Left ventricle myocardium inferior (tissue), 1 donor: ENCODE measurements at regions not wholly inside any gene's neighbourhood (a gene's known extent, or its start where the extent isn't known, plus 50 kb on each side); places are given as distances from the start of the nearest gene placed in this dataset.

Experiments used
- DNase-seq: peaks from one replicate; pipeline ENCODE4 v3.0.0-alpha.2; 2020
- H3K27ac ChIP-seq: fragments of 200-600 bp; replicated peaks from 2 replicates; pipeline ENCODE4 v1.8.0; 2021
- H3K27me3 ChIP-seq: fragments of 200-600 bp; 2 replicates; pipeline ENCODE4 v1.8.0; 2021; ENCODE audit warnings: low read depth
- H3K36me3 ChIP-seq: fragments of 200-600 bp; 2 replicates; pipeline ENCODE4 v1.8.0; 2021
- H3K4me1 ChIP-seq: fragments of 200-600 bp; 2 replicates; pipeline ENCODE4 v1.8.0; 2021
- H3K4me3 ChIP-seq: fragments of 200-600 bp; 2 replicates; pipeline ENCODE4 v1.8.0; 2021; ENCODE audit warnings: mild to moderate bottlenecking, moderate library complexity
- H3K9me3 ChIP-seq: fragments of 200-600 bp; replicated peaks from 2 replicates; pipeline ENCODE4 v1.8.0; 2021
- intact Hi-C: fragments of 100-400 bp; cut with micrococcal nuclease; formaldehyde crosslinking; loops from one replicate; pipeline ENCODE4 v1.11.0; 2022
- TF ChIP-seq, protein P1 (sequence below): fragments of 200-600 bp; IDR thresholded peaks from 2 replicates; pipeline ENCODE4 v1.8.0; 2021; ENCODE audit warnings: antibody characterized with exemption, mild to moderate bottlenecking, borderline replicate concordance
- donor health status: DM: no; HTN: yes; CAD: no; lungs with severe emphysema.

- Histone ChIP-seq H3K4me1 (no peaks in the 10 kb centered on the region), H3K27me3 (no peaks in the 10 kb centered on the region), H3K9me3 (no peaks in the 10 kb centered on the region), H3K36me3 (no peaks in the 10 kb centered on the region), H3K27ac (no peak overlapping the region), H3K4me3 (no peak overlapping the region)
- intact Hi-C loops = no loop called here
- no peak for DNase-seq
- TF ChIP-seq, protein P1, sequence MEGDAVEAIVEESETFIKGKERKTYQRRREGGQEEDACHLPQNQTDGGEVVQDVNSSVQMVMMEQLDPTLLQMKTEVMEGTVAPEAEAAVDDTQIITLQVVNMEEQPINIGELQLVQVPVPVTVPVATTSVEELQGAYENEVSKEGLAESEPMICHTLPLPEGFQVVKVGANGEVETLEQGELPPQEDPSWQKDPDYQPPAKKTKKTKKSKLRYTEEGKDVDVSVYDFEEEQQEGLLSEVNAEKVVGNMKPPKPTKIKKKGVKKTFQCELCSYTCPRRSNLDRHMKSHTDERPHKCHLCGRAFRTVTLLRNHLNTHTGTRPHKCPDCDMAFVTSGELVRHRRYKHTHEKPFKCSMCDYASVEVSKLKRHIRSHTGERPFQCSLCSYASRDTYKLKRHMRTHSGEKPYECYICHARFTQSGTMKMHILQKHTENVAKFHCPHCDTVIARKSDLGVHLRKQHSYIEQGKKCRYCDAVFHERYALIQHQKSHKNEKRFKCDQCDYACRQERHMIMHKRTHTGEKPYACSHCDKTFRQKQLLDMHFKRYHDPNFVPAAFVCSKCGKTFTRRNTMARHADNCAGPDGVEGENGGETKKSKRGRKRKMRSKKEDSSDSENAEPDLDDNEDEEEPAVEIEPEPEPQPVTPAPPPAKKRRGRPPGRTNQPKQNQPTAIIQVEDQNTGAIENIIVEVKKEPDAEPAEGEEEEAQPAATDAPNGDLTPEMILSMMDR = no peak
Observed at GRCh38 chr21:17053321-17053720, 459.5 kb upstream of the CXADR start.

- DNase-seq = no peak
- Histone ChIP-seq H3K27me3 (no peaks in the 10 kb centered on the region), H3K9me3 (peaks cover 7% of the 10 kb centered on the region), H3K36me3 (no peaks in the 10 kb centered on the region), H3K4me1 (no peaks in the 10 kb centered on the region), H3K4me3 (no peak overlapping the region), H3K27ac (no peak overlapping the region)
- intact Hi-C loops = no loop called here
- TF ChIP-seq, protein P1 = no peak
Observed at GRCh38 chr21:17059936-17060335, 452.9 kb upstream of the CXADR start.

DNA sequence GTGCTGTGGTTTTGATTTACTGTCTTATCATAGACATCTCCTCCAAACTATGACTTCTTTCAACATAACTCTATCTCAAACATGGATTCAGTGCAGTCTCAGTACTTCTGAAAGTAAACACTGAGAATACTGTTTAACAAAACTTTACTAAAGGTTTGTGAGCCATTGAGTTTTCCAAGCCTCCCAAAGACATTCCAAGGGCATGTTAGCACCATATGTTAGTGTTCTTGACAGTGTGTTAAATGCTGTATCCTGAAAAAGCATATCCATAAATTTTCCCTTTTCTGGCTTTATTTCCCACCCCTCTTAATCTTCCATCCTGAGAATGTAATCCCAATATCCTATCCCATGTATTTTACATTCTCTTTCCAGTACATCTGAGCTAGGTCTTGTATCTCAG lies 446.8 kb upstream of the CXADR start:
- intact Hi-C loops = no loop called here
- no peaks in the 10 kb centered on the region for H3K27me3 ChIP-seq
- no peaks in the 10 kb centered on the region for H3K4me1 ChIP-seq
- no peaks in the 10 kb centered on the region for H3K36me3 ChIP-seq
- TF ChIP-seq, protein P1 = no peak
- H3K4me3 ChIP-seq = no peak overlapping the region
- peaks cover 7% of the 10 kb centered on the region for H3K9me3 ChIP-seq
- no peak for DNase-seq
- no peak overlapping the region for H3K27ac ChIP-seq

DNA sequence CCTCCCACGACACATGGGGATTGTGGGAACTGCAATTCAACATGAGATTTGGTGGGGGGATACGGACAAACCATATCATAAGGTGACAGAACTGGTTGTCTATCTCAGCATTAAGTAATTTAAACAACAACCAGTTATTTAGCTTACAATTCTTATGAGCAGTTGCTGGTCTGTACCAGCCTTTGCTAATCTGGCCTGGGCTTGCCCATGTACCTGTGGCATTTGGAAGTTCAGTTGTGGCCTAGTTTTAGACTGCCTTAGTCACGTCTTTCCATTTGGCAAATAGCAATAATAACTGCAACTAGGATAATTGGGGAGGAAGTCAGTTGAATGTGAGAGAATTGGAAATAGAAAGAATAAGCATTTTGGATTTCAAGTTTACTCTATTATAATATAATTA lies 441.8 kb upstream of the CXADR start:
- no peak overlapping the region for H3K27ac ChIP-seq
- H3K4me3 ChIP-seq = no peak overlapping the region
- no peaks in the 10 kb centered on the region for H3K27me3 ChIP-seq
- DNase-seq = no peak
- TF ChIP-seq, protein P1 = no peak
- intact Hi-C loops = no loop called here
- no peaks in the 10 kb centered on the region for H3K36me3 ChIP-seq
- no peaks in the 10 kb centered on the region for H3K9me3 ChIP-seq
- no peaks in the 10 kb centered on the region for H3K4me1 ChIP-seq

- Histone ChIP-seq H3K27me3 (no peaks in the 10 kb centered on the region), H3K27ac (no peak overlapping the region), H3K36me3 (no peaks in the 10 kb centered on the region), H3K9me3 (no peaks in the 10 kb centered on the region), H3K4me3 (no peak overlapping the region), H3K4me1 (no peaks in the 10 kb centered on the region)
- intact Hi-C loops = no loop called here
- DNase-seq = no peak
- TF ChIP-seq, protein P1 = no peak
Observed at GRCh38 chr21:17081193-17081592, 431.6 kb upstream of the CXADR start.

DNA sequence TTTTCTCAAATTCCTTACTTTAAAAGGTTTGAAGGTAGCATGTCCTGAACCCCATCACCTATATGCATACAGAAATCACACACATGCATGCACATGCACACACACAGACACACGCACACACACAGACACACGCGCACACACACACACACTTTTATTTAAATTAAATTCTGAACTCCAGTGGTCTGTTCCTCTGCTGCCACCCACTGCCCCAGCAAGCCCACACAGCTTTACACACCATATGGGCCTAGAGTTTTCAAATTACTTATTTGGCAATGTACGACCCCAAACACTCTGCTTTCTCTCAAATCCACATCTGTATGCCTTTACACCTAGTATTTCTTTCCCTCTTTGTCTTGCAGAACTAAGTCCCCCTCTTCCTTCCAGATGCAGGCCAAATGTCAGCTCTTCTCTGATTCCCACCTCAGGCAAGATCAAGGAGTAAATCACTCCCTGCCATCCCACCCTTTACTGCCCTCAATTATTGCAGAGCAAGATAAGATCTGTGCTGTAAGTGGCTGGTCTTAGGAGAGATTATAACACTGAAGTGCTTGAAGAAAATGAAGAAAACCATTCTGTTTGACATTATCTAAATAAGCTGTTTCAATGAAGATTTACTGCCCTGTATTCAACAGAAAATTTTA lies 429.9 kb upstream of the CXADR start:
- no peak overlapping the region for H3K27ac ChIP-seq
- intact Hi-C loops = no loop called here
- no peaks in the 10 kb centered on the region for H3K9me3 ChIP-seq
- TF ChIP-seq, protein P1 = no peak
- no peaks in the 10 kb centered on the region for H3K36me3 ChIP-seq
- H3K4me3 ChIP-seq = no peak overlapping the region
- no peak for DNase-seq
- H3K27me3 ChIP-seq = no peaks in the 10 kb centered on the region
- no peaks in the 10 kb centered on the region for H3K4me1 ChIP-seq
